ENCODE measurements at regions not wholly inside any gene's neighbourhood (a gene's known extent, or its start where the extent isn't known, plus 50 kb on each side); places are given as distances from the start of the nearest gene placed in this dataset.

DNA sequence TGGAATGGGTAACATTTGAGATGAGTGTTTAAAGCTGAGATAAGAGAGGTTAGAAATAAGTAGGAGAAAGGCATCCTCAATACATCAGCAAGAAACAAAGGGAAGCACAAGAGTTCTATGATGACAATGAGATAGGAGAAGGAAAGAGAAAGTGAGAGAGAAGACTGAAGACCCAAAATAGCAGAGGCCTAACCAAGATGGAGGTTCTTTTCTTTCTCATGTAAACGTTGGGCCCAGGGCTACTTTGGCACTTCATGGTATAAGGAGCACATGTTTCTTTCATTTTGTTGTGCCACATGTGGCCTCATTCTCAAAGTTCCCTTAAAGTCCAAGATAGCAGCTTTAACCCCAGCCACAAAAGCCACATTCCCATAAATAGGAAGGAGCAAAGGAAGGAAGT is 120.5 kb upstream of the RMST start:
- TF ChIP-seq POLR2A (IDR thresholded peaks at IDR 0.05) (no peak), CTCF (IDR thresholded peaks at IDR 0.05) (no peak)

All from prostate gland (tissue), 2 donors.